Cerebellar cortex (tissue), 1 donor: ENCODE measurements at regions not wholly inside any gene's neighbourhood (a gene's known extent, or its start where the extent isn't known, plus 50 kb on each side); places are given as distances from the start of the nearest gene placed in this dataset.
"Not testable (repeated sequence)": the region's sequence is repeated elsewhere in the genome, so short reads cannot be mapped to it uniquely, and the experiment has no call there.

Experiments
- DNase-seq: peaks from one replicate; pipeline ENCODE4 v3.0.0-alpha.2; 2015; ENCODE audit warnings: low spot score

GRCh38 chr13:28573595-28574373 is 78.9 kb upstream of the FLT1 start:
- no peak for DNase-seq

- DNase-seq: no peak
These were observed 77.9 kb upstream of the FLT1 start for GRCh38 chr13:28572871-28573270.

GRCh38 chr13:28570356-28570755 is 75.4 kb upstream of the FLT1 start:
- DNase-seq: not testable (repeated sequence)

GRCh38 chr13:28569886-28570285 is 75.0 kb upstream of the FLT1 start:
- DNase-seq: no peak

GRCh38 chr13:28568286-28568685 is 73.4 kb upstream of the FLT1 start:
- DNase-seq: no peak

GRCh38 chr13:28566891-28567290 is 72.0 kb upstream of the FLT1 start:
- DNase-seq: no peak

GRCh38 chr13:28566283-28566682 is 71.4 kb upstream of the FLT1 start:
- no peak for DNase-seq

- no peak for DNase-seq
These were observed 69.1 kb upstream of the FLT1 start for GRCh38 chr13:28564030-28564429.

GRCh38 chr13:28563609-28564008 is 68.7 kb upstream of the FLT1 start:
- no peak for DNase-seq

GRCh38 chr13:28560612-28561011 is 65.7 kb upstream of the FLT1 start:
- no peak for DNase-seq

- no peak for DNase-seq
These were observed 64.8 kb upstream of the FLT1 start for GRCh38 chr13:28559636-28560259.

- DNase-seq: no peak
These were observed 63.6 kb upstream of the FLT1 start for GRCh38 chr13:28558567-28558966.

GRCh38 chr13:28557725-28558520 is 63.0 kb upstream of the FLT1 start:
- no peak for DNase-seq

GRCh38 chr13:28555096-28555495 is 60.2 kb upstream of the FLT1 start:
- no peak for DNase-seq

GRCh38 chr13:28553971-28554370 is 59.0 kb upstream of the FLT1 start:
- peak; percentile 89 for DNase-seq

GRCh38 chr13:28552288-28552687 is 57.4 kb upstream of the FLT1 start:
- no peak for DNase-seq

GRCh38 chr13:28551498-28551895 is 56.6 kb upstream of the FLT1 start:
- DNase-seq: no peak

GRCh38 chr13:28550721-28551497 is 56.0 kb upstream of the FLT1 start:
- no peak for DNase-seq

GRCh38 chr13:28550091-28550490 is 55.2 kb upstream of the FLT1 start:
- no peak for DNase-seq

- DNase-seq: no peak
These were observed 53.9 kb upstream of the FLT1 start for GRCh38 chr13:28548872-28549271.

GRCh38 chr13:28548468-28548867 is 53.5 kb upstream of the FLT1 start:
- no peak for DNase-seq
